Hepatocyte (in vitro differentiated cells): ENCODE measurements at regions not wholly inside any gene's neighbourhood (a gene's known extent, or its start where the extent isn't known, plus 50 kb on each side); places are given as distances from the start of the nearest gene placed in this dataset.

Source experiments
- CTCF ChIP-seq: fragments of 200-600 bp; sonication (generic); IDR thresholded peaks from 2 replicates; pipeline ENCODE4 v1.5.1; 2016; ENCODE audit warnings: antibody characterized with exemption, mild to moderate bottlenecking; ENCODE audit not compliant: poor library complexity
- EZH2 ChIP-seq: fragments of 200-600 bp; sonication (generic); IDR thresholded peaks from 2 replicates; pipeline ENCODE4 v1.6.1; 2016; ENCODE audit warnings: antibody characterized with exemption, mild to moderate bottlenecking, borderline replicate concordance

GRCh38 chr5:3373391-3373790, 222.2 kb upstream of the IRX1 start:
- TF ChIP-seq CTCF (no peak), EZH2 (no peak)
